Activated CD4-positive, alpha-beta T cell treated with anti-CD3 and anti-CD28 coated beads, Interleukin-2, Interleukin-6, amounts not matched to agents 100 ng/mL and 50 ng/mL, durations not matched to agents 16 hours and 8 hours (primary cell): ENCODE measurements at regions not wholly inside any gene's neighbourhood (a gene's known extent, or its start where the extent isn't known, plus 50 kb on each side); places are given as distances from the start of the nearest gene placed in this dataset.
"Not testable (repeated sequence)": the region's sequence is repeated elsewhere in the genome, so short reads cannot be mapped to it uniquely, and the experiment has no call there.

Source experiments
- DNase-seq: peaks from one replicate; pipeline ENCODE4 v3.0.0-alpha.2; 2020

DNA sequence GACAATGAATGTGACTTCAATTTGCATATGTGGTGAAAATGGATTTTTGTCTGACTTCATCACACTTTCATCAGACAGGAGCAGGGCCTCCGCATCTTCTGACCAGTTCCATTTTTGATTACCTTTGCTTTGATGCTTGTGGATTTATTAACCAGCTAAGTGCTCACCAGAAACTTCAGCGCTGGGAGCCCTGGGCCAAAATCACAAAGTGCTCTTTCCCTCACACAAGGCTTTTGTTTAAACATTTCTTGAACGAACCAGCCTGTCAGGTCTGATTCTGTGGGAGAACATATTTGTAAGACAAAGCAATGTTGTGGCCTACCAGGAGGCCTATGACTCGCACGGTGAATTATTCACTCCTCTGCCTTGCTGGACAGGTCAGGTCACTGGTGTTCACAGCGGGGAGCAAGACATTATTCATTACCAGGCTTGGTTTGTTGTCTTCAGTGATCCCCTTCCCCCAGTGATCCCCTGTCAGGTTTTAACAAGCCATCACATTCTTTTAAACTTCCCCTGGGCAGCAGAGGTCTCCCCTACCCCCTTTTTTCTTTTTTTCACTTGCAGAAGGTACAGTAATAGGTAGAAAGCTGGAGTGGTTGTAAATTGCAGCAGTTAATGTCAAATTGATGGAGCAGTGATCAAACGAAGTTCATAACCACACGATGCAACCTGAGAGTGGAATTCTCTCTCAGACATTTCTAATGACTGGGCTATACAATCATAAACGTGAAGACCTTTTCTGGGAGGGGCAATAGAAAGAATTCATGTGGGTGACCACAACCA is 167.5 kb upstream of the PRICKLE1 start:
- no peak for DNase-seq

DNA sequence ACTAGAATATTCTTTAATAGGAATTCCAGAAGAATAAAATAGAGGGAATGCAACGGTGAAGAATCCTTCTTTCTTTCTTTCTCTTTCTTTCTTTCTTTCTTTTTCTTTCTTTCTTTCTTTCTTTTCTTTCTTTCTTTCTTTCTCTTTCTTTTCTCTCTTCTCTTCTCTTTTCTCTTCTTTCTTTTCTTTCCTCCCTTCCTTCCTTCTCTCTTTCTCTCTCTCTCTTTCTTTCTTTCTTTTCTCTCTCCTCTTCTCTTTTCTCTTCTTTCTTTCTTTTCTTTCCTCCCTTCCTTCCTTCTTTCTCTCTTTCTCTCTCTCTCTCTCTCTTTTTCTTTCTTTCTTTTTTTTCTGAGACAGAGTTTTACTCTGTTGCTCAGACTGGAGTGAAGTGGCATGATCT is 160.8 kb upstream of the PRICKLE1 start:
- no peak for DNase-seq

DNA sequence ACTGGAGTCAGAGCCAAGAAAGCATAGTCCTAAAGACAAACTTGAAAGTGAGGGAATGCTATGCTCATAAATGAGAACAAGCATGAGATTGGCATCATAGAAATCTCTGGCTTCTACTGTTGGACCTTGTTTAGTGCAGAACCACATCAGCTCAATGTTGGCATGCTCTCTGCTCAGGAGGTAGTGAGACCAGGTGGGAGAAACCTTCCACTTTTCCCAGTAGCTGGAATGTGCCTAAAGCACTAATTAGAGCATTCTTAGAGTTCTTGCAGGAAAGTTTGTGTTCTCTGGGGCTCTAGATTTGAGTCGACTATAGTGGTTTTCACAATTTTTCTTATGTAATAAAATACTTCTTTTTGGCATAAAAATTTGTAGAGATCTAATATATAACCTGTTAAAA is 159.7 kb upstream of the PRICKLE1 start:
- DNase-seq: no peak

DNA sequence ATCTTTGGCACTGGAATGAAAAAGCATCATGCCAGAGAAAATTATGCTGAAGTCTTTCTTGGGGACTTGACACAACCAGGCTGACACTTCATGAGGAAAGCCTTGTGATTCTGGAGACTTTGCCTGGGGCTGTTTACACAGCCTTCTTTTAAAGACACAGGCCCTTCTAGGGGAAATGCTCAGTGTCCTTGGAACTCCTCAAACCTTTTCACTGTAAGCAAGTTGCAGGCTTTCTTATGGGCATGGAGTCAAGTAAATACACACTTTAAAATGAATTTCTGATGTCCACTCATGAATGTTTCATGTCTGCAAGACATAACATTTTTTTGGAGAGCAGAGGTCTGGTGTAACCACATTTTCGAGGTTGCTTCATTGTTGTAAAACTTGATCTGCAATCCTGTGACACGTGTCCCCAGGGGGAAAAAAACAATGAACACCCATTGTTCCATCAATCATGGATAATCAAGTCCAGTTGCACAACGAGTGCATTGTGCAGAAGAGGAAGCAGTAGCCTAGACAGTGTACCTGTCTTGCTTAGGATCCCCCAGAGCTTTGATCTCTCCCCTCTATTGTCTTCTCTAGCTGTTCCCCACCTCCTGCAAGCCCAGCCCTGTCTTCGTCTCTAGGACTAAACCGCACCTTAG is 155.1 kb upstream of the PRICKLE1 start:
- no peak for DNase-seq

DNA sequence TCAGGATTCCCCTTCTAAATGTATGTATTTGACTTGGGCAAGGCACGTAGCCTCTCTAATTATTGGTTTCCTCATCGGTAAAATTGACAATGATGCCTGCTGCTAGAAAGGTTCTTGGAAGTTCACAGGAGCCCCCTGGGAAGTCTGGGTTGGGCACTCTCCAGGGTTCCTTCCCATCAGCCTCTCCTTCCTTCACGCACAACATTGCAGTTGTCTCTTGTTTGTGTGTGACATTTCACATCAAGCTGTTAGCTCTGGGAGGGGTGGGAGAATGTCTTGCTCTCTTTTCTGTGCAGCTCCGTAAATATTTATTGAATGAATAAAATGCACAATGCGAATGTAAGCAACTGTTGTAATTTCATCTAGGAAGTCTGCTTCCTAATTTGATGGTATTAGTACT is 153.2 kb upstream of the PRICKLE1 start:
- DNase-seq: no peak

DNA sequence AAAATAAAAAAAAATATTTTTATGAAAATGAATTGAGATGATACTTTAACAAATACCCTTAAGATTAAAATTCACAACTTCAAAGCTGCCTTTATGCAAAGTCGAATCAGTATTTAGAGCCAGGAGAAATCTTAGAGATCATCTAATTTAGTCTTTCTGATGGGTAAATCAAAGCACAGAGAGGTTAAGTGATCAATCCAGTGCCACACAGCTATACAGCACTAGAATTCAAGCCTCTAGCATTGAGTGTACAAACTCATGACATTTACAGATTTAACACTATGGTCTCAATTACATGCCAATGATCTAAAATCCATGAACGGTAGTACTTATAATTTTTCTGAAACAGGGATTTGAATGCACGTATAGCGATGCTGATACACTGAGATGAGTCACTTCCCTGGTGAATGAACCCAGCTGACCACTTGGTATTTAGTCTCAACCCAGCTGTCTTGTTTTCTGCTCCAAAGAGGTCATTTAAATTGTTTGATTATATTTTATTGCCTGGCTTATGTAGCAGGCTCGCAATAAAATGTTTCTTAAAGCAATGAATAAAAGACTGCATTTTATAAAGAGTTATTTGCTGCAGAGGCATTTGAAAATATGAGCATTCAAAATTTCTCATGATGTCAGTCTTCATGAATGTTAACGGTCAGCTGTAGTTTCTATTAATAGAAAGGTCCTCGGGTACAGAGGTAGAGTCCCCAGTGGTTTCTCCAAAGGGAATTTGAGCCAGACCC is 152.4 kb upstream of the PRICKLE1 start:
- no peak for DNase-seq

DNA sequence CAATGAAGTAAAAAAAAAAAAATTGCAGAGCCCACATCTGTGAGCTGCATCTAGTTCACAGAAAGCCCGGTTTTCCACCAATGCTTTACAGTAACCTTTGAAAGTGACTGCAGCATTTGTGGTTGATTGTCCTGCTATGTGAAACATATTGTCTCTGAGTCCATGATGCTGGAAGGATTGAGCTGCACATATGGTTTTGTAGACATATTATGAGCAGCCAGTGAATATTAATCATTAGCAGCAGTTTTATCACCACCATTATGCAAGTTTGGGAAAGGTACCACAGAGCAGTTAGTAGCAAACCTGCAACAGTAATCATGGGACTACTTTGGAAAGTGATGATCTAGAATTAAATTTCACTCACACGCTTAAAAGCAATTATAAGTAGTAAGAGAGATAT is 151.5 kb upstream of the PRICKLE1 start:
- DNase-seq: no peak

DNA sequence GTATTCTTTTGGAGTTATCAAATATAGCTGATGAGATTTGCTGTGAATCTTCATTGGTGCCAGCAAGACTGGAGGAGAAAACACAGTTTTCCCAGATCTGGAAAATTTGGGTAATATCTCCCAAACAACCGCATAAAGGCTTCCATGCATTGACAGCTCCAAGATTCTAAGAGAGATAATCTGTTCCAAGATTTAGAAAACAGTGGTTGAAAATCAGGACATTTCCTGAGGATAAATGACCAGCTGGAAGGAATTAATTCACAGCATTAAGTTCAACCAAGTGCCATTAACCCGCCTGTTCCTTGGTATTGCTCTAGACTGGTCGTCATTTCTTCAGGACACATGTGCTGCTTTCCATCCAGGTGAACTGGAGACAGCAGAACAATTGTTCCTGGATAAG is 147.9 kb upstream of the PRICKLE1 start:
- DNase-seq: no peak

DNA sequence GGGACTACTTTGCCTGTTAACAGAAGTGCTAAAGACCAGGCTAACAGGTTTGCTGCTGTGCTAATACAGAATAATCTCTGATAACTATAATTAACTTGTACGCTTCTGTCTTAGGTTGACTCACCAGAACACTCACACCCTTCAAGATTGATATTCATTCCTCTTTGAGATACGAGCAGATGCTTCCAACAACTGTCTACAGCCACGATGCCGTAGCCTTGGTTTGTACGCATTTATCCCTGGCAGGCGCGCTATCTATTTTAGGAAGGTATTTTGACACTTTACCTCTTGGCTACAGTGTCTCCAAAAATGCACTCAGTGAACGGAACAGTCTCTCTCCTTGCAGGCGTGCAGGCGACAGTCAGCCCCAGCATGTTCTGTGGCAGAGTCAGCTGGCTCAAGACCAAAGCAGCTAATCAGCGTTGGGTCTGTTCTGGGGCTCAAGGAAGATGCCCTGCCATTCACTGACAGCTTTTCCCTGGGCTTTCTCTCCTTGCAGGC is 146.4 kb upstream of the PRICKLE1 start:
- no peak for DNase-seq

DNA sequence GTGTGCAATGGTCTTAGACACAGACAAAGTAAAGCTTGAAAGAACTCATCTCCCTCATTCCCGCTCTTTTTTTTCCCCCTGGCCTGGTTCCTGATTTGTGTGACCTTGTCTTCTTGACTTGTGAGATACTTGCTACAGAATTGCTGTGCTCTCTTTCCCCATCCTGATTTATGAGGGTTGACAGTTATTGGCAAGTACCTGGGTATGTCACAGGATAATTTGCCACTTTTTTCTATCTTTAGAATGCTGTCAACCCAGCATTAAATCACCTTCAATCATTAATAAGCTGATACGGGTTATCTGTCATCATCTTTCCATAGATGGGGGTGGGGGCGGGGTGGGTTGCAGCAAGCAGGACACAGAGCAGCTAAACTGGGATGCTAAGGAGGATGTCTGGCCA is 144.4 kb upstream of the PRICKLE1 start:
- no peak for DNase-seq

DNA sequence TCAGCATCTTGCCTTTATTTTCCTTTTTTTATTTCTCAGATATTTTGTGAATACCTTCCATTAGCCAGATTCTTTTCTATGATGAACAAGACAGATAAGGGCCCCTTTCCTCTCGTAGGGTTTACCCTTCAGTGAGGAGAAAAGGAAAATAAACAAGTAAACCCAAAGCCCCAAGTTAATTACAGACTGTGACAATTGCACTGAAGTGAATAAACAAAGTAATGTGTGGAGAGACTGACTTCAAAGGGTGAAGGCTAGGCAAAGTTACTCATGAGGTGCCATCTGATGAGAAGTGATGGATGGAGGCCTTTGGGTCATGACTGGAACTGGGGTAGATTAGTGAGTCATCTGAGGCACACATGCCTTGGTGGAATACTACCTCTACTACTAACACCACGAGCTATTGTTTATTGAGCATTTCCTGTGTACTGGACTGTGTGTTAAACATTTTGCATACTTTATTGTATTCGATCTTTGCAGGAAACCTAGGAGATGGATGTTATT is 143.4 kb upstream of the PRICKLE1 start:
- no peak for DNase-seq

DNA sequence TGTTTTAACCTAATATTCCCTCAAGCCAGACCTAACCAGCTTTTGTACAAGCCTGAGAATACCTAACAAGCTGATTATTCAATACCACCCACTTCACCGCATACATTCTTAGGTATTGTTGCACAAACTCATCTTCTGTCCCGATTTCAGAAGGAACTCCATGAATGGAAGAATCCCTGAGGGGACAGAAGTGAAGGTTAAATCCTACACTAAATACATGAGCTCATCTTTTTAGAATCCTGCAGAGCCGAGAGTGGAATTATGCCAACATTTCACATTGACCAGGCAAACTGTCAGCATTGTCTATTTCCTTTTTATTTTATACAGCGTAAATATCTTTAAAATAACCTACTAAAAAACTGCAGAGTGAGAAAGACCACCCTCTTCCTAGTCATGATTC is 140.7 kb upstream of the PRICKLE1 start:
- no peak for DNase-seq

DNA sequence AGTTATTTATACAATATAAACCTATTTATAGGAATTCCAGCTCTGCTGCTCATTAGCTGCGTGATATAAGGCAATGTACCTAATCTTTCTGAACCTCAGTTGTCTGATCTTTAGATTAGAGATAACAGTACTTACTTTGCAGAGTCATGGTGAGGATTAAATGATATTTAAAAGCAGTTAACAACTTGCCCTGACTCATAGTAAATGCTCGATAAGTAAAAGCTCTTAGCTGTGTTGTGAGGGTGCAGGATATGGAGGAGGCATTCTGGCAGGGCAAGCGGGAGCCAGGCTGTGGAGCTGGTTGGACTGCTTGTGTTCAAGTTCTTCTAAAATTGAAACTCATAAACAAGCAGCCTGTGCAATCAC is 140.0 kb upstream of the PRICKLE1 start:
- DNase-seq: no peak

DNA sequence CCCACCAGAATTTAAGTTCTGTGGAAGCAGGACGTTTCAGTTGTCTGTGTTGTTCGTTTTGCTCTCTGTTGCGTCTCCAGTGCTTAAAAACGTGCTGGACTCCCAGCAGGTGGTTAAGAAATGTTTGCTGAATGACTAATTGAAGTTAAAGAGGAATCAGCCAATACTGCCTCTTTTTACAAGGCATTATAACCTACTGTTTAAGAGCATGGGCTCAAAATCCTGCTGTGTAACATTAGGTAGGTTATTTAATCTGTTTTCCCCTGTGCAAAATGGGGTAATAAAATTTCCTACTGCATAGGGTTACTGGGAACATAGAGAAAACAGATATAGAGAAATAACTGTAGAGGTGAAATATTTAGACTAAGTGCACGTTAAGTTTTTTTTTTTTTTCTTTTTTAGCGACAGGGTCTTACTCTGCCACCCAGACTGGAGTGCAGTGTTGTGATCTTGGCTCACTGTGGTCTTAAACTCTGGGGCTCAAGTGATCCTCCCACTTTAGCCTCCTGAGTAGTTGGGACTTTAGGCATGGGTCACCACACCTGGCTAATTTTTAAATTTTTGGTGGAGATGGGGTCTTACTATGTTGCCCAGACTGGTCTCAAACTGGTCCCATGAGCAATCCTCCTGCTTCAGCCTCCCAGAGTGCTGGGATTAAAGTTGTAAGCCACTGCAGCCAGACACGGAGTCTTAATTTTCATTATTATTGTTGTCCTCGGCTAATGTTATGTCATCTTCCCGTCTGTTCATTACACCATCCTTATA is 139.4 kb upstream of the PRICKLE1 start:
- no peak for DNase-seq

DNA sequence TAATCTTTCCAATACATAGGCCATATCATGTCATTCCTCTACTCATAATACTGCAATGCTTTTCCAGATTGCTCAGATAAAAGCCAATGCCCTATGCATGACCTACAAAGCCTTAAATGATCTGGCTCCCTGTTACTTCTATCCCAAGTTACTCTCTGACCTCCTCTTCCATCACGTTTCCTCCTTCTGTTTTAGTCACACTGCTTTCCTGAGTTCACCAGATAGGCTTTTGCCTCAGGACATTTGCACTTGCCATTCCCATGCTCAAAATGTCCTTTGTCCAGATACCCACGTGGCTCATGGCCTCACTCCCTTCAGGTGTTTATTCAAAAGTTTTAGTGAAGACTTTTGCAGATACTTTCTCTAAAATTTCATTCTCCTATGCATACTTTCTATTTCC is 138.7 kb upstream of the PRICKLE1 start:
- no peak for DNase-seq

DNA sequence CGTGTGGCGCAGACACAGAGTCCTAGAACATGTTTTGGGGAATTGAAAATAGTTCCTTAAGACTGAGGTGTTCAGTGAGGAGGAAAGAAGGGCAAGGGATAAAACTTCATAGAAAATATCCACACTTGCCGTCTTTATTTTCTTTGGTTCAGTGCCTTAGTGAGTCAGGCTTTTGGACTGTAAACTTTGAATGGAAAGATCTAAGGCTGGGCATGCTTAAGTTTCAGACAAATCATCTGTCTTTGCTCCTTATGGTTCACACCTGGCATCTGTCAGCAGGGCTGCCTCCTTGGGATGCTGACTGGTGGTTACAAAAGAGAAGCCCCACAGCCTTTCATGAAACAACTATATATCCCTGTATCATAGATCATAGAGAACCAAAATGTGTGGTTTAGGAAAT is 136.3 kb upstream of the PRICKLE1 start:
- no peak for DNase-seq

DNA sequence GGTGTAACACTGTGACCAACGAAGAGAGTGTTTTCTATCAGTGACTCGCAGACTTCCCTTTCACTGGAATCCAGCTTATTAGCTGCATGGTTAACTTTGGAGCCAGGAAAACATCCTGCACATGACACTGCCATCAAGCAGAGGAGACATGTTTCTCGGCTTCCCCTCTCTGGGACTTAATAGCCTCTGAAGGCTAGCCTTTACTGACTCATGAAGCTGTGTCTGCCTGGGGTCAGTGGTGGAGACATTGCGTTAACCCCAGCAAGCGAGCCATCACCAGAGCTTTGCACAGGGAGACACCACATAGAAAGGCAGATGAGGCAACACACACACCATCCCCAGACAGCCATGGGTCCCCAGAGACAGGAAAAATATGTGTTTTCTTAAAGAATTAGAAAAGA is 126.9 kb upstream of the PRICKLE1 start:
- DNase-seq: no peak

DNA sequence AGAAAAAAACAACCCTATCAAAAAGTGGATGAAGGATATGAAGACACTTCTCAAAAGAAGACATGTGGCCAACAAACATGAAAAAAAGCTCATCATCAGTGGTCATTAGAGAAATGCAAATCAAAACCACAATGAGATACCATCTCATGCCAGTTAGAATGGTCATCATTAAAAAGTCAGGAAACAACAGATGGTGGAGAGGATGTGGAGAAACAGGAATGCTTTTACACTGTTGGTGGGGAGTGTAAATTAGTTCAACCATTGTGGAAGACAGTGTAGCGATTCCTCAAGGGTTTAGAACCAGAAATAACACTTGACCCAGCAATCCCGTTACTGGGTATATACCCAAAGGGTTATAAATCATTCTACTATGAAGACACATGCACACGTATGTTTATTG is 124.0 kb upstream of the PRICKLE1 start:
- DNase-seq: not testable (repeated sequence)

DNA sequence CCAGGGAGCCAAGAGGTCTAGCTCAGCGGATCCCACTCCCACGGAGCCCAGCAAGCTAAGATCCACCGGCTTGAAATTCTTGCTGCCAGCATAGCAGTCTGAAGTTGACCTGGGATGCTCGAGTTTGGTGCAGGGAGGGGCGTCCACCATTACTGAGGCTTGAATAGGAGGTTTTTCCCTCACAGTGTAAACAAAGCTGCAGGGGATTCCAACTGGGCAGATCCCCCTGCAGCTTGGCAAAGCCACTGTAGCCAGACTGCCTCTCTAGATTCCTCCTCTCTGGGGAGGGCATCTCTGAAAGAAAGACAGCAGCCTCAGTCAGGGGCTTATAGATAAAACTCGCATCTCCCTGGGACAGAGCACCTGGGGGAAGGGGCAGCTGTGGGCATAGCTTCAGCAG is 118.8 kb upstream of the PRICKLE1 start:
- DNase-seq: not testable (repeated sequence)

DNA sequence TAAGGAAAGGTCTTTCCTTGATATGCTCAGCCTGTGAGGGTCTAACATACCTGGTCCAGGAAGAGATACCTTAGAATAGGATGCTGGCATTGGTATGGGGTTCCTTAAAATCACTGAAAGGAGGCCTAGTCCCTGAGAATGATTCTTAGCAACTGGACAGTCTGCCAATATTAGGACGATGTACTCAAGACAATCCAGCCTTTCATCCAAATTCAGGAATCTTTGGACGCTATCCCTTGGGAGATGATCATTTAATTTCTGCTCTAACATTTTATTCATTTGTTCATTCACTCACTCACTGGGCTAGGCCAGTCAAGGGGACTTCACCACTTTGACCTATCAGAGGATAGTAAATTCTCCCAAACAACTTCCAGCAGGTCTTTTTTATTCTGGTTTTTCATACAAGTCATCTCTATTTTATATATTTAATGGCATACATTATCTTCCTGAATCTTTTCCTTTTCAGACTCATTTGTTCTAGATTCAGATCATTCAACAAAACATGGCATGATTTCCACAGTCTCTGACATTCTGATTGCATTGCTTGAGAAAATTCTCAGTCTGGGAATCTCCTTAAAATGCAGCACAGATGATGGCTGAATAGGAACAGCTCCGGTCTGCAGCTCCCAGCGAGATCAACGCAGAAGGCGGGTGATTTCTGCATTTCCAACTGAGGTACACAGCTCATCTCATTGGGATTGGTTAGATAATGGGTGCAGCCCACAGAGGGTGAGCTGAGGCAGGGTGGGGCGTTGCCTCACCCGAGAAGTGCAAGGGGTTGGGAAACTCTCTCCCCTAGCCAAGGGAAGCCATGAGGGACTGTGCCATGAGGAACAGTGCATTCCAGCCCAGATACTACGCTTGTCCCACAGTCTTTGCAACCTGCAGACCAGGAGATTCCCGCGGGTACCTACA is 118.0 kb upstream of the PRICKLE1 start:
- no peak for DNase-seq

DNA sequence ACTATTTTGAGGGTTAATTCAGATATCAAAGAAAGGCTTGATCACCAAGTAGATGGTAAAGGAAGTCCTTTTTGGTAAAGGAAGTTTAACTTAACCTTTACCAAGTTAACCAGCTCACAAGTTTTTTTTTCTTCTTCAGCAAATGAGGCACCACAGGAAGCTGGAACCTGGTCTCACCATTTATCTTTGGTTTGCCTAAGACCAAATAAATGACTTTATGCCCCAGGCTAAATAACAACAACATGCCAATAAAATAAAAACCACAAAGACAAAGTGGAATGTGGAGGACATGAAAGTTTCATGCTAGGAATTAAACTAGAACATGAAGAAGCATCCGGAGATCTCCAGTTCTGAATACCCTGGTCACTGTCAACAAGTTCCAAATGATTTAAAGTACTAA is 116.8 kb upstream of the PRICKLE1 start:
- no peak for DNase-seq

DNA sequence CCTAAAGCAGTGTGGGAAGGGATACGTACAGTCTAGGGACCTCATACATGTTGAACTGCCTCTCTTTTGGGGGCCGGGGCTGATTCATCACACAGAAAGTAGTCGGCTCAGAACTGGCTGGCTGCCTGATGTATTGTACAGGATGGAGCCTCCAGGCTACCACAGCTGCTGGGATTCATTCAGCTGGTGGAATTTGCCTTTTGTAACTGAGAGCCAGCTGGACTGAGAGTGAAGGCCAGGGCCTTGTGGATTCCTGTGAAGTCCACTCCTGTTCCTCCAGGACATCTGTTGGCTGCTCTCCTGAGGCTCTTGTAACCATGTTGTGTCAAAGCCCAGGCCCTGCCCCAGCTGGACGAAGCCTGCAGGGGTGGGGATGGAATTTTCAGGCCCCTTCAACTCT is 116.3 kb upstream of the PRICKLE1 start:
- DNase-seq: no peak
